ENCODE measurements at regions not wholly inside any gene's neighbourhood (a gene's known extent, or its start where the extent isn't known, plus 50 kb on each side); places are given as distances from the start of the nearest gene placed in this dataset.
"Not testable (repeated sequence)": the region's sequence is repeated elsewhere in the genome, so short reads cannot be mapped to it uniquely, and the experiment has no call there.

GRCh38 chr16:65583498-65583897, 461.6 kb upstream of the CDH11 start:
- DNase-seq: no peak

GRCh38 chr16:65579050-65579449, 457.2 kb upstream of the CDH11 start:
- no peak for DNase-seq

GRCh38 chr16:65576631-65577030, 454.8 kb upstream of the CDH11 start:
- DNase-seq: no peak

GRCh38 chr16:65576139-65576538, 454.3 kb upstream of the CDH11 start:
- DNase-seq: no peak

GRCh38 chr16:65574326-65574966, 452.6 kb upstream of the CDH11 start:
- no peak for DNase-seq

- DNase-seq: no peak
Measured at GRCh38 chr16:65572156-65572555, 450.3 kb upstream of the CDH11 start.

GRCh38 chr16:65570261-65570660, 448.4 kb upstream of the CDH11 start:
- DNase-seq: no peak

- DNase-seq: no peak
Measured at GRCh38 chr16:65559846-65560245, 438.0 kb upstream of the CDH11 start.

- DNase-seq: not testable (repeated sequence)
Measured at GRCh38 chr16:65549689-65550088, 427.8 kb upstream of the CDH11 start.

GRCh38 chr16:65548470-65548869, 426.6 kb upstream of the CDH11 start:
- DNase-seq: no peak

GRCh38 chr16:65547772-65548446, 426.0 kb upstream of the CDH11 start:
- no peak for DNase-seq

GRCh38 chr16:65546353-65546791, 424.5 kb upstream of the CDH11 start:
- DNase-seq: no peak

- no peak for DNase-seq
Measured at GRCh38 chr16:65545413-65545956, 423.6 kb upstream of the CDH11 start.

- no peak for DNase-seq
Measured at GRCh38 chr16:65543781-65544740, 422.2 kb upstream of the CDH11 start.

- no peak for DNase-seq
Measured at GRCh38 chr16:65541646-65542045, 419.8 kb upstream of the CDH11 start.

GRCh38 chr16:65540901-65541300, 419.0 kb upstream of the CDH11 start:
- DNase-seq: no peak

GRCh38 chr16:65538976-65539375, 417.1 kb upstream of the CDH11 start:
- DNase-seq: no peak

GRCh38 chr16:65537336-65537735, 415.5 kb upstream of the CDH11 start:
- no peak for DNase-seq

GRCh38 chr16:65534121-65534528, 412.3 kb upstream of the CDH11 start:
- no peak for DNase-seq

- no peak for DNase-seq
Measured at GRCh38 chr16:65532846-65533245, 411.0 kb upstream of the CDH11 start.

GRCh38 chr16:65532258-65532657, 410.4 kb upstream of the CDH11 start:
- no peak for DNase-seq

- no peak for DNase-seq
Measured at GRCh38 chr16:65531475-65531874, 409.6 kb upstream of the CDH11 start.

GRCh38 chr16:65525707-65526106, 403.8 kb upstream of the CDH11 start:
- DNase-seq: no peak
